HG03432 (cell line): ENCODE measurements at regions not wholly inside any gene's neighbourhood (a gene's known extent, or its start where the extent isn't known, plus 50 kb on each side); places are given as distances from the start of the nearest gene placed in this dataset.

ENCODE experiments used
- ATAC-seq: cut with Tn5 transposase; IDR thresholded peaks from one replicate; pipeline ENCODE4 v1.9.1; 2021; ENCODE audit warnings: mild to moderate bottlenecking, moderate library complexity; ENCODE audit not compliant: unreplicated experiment

DNA sequence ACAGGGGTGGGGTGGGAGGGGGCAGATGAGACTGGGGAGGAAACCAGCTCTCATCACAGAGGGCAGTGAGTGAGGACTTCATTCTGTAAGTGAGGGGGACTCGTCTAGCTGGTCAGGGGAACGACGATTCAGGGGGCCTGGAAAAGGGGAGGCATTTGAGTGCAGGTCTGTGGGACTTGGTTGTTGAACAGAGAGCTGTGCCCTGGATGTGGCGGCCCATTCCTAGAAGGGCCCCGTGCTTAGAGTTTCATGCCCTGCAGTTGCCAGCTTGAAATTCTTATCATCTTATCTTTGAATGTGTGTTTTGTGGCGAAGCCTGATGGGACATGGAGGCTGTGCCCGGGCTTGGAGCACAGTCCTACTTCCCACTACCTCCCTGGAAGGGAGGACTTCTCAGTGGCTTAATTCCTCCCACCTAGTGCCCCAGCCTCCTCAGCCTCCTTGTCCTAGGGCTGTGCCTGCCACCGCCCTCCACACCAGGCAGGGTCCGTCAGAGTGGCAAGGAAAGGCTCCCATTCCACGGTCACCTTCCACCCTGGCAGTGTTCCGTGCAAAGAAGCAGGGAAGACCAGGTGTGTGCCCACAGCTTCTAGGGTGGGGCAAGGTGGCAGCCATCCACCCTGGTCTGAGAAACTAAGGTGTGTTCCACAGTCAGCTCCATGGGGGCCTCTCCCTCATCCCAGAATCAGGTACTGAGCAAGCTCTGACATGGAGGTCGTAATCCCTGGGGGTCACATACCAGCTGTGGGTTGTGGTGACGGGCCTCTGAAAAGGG lies 59.7 kb upstream of the LMO1 start:
- no peak for ATAC-seq

DNA sequence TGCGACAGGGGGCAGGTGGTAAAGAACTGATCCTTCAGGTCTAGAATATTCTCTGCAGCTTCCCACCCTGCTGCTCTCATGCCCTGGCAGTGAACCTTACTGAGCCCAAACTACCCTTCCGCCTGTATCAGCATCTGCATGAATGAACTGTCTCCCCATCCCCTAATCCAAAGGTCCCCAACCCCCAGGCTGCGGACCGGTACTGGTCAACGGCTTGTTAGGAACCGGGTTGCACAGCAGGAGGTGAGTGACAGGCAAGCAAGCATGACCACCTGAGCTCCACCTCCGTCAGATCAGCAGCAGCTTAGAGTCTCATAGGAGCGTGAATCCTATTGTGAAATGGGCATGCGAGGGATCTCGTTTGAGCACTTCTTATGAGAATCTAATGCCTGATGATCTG lies 58.2 kb upstream of the LMO1 start:
- ATAC-seq = no peak

DNA sequence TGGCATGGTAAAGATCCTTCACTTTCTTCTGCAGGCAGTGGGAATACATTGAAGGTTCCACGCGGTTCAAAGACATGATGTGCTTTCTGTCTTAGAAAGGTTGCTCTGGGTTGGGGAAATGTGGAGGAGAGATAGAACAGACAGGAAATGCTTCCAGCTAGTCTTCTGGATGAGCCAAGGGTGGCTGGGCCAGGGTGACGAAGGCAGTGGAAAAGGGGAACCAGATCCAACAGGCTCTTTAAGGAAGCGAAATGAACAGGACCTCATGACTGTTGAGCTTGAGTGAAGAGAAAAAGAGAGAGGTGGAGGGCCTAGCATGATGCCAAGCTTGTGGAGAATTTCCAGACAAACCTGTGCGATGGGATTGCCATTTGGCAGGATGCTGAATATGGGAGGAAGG lies 56.4 kb upstream of the LMO1 start:
- no peak for ATAC-seq

DNA sequence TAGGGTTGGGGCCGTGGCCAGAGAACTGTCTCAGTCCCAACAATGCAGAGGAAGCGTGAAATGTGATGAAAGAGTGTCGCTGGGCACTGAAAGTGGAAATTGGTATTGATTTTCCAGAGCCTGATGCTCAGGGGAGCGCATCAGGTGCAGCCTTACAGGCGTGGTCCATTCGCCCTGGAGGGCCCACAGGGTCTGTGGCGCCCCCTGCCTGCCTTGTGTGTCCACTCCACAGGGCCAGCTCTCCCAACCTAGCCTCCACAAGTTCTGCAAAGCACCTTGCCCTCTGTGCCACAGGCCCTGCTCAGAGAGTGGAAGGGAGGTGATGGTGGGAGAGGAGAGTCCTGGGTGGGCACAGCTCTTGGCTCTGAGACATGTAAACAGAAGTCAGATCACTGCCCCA lies 54.9 kb upstream of the LMO1 start:
- ATAC-seq = no peak

DNA sequence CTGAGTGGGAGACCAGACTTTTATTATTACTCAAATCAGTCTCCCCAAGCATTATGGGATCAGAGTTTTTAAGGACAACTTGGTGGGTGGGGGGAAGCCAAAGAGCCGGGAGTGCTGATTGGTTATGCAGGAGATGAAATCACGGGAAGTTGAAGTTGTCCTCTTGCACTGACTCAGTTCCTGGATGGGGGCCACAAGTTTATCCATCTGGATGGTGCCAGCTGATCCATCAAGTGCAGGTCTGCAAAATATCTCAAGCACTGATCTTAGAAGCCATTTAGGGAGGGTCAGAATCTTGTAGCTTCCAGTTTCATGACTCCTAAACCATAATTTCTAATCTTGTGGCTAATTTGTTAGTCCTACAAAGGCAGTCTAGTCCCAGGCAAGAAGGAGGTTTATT lies 53.5 kb upstream of the LMO1 start:
- ATAC-seq = no peak

DNA sequence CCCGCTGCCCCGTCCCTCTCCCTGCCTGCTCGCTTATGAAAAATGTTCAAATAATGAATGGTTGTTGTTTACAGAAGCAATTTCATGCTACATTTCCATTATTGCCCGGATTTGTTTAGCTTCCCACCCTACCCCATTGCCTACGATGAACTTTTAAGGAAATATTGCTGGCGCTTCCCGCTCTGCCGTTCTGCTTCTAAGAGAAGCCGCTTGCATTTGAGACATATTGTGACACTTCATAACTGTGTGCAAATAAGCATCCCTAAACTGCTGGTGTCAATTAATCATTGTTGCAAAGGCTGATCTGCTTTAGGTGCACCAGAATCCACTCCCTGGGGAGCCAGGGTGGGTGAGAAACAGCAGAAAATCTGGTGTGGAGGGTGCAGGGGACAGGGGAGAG lies 52.3 kb upstream of the LMO1 start:
- ATAC-seq = no peak

DNA sequence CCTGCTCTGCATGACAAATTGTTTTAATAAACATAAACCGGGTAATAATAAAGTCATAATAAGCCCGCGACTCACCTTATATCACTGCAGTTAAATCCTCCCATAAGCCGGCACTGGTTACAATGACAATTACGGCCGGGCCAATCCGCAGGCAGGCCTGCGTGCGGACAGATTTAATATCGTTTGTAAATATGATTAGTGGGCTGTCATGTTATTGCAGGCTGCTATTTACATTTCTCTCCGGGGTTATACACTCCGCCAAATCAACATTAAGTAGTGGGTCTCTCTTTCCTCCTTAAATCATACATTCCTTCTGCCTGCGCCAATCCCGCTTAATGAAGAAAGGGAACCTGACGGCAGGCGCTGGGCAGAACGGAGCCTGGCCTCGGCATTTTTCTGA lies 51.8 kb upstream of the LMO1 start:
- ATAC-seq = no peak

DNA sequence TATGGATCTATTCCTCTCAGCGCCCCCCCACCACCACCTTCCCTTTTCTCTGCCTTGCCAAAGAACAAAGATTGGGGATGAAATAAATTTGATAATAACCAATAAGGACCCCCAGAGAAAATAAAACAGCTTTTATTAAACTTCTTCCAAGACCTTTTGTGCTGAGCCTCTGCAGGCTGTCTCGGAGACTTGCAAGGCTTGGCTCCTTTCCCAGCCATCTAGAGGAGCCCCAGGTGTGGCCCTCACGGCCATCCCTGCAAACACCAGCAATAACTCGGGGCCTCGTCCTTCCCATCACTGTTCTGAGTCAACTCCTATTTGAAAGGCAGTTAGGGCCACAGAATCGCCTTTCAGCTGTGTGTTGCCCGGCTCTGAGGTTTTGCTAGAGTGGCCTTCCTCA lies 51.2 kb upstream of the LMO1 start:
- no peak for ATAC-seq

DNA sequence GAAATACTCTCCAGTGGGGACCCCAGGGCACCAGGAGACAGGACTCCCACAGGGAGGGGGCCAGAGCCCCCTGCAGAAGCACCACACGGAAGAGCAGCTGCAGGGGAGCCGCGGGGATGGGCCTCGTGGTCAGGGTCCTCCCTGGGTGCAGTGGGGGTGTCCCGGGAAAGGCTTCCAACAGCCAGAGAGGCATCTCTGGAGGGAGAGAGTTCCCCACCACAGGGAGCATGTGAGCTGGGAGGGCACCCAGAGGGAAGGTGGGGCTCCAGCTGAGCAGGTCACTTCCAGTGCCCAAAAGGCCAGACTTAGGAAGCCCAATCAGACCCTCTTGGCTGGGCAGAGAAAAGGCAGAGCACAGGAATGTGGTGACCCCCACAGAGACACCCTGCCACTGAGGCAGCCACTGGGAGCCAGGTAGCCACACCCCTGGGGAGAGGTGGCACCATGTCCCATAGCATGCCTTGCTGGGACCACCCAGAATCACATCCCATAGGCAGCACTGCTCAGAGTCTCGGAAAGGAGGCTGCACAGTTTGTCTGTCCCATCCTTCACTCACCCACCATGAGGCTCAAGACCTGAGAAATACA lies 49.9 kb upstream of the LMO1 start:
- ATAC-seq = no peak
